GM12873 (cell line): ENCODE measurements at regions not wholly inside any gene's neighbourhood (a gene's known extent, or its start where the extent isn't known, plus 50 kb on each side); places are given as distances from the start of the nearest gene placed in this dataset.

Experiments used
- CTCF ChIP-seq: IDR thresholded peaks from 2 replicates; pipeline ENCODE4 v1.5.1; 2012; ENCODE audit warnings: low read depth, mild to moderate bottlenecking, moderate library complexity, low read length, control low read depth; ENCODE audit not compliant: insufficient read depth; ENCODE audit errors: missing control alignments

GRCh38 chr9:13718539-13718938 lies 439.0 kb upstream of the MPDZ start:
- no peak for TF ChIP-seq CTCF

- TF ChIP-seq CTCF = no peak
Observed at GRCh38 chr9:13718086-13718485, 438.6 kb upstream of the MPDZ start.

GRCh38 chr9:13717322-13718054 lies 438.0 kb upstream of the MPDZ start:
- TF ChIP-seq CTCF = no peak

GRCh38 chr9:13716601-13717321 lies 437.3 kb upstream of the MPDZ start:
- TF ChIP-seq CTCF = no peak

GRCh38 chr9:13716090-13716489 lies 436.6 kb upstream of the MPDZ start:
- TF ChIP-seq CTCF = no peak

GRCh38 chr9:13715430-13715829 lies 435.9 kb upstream of the MPDZ start:
- no peak for TF ChIP-seq CTCF

GRCh38 chr9:13707612-13708576 lies 428.4 kb upstream of the MPDZ start:
- no peak for TF ChIP-seq CTCF
